GM19455 (cell line): ENCODE measurements at regions not wholly inside any gene's neighbourhood (a gene's known extent, or its start where the extent isn't known, plus 50 kb on each side); places are given as distances from the start of the nearest gene placed in this dataset.

Experiments
- ATAC-seq: cut with Tn5 transposase; IDR thresholded peaks from one replicate; pipeline ENCODE4 v1.9.1; 2021; ENCODE audit not compliant: unreplicated experiment

DNA sequence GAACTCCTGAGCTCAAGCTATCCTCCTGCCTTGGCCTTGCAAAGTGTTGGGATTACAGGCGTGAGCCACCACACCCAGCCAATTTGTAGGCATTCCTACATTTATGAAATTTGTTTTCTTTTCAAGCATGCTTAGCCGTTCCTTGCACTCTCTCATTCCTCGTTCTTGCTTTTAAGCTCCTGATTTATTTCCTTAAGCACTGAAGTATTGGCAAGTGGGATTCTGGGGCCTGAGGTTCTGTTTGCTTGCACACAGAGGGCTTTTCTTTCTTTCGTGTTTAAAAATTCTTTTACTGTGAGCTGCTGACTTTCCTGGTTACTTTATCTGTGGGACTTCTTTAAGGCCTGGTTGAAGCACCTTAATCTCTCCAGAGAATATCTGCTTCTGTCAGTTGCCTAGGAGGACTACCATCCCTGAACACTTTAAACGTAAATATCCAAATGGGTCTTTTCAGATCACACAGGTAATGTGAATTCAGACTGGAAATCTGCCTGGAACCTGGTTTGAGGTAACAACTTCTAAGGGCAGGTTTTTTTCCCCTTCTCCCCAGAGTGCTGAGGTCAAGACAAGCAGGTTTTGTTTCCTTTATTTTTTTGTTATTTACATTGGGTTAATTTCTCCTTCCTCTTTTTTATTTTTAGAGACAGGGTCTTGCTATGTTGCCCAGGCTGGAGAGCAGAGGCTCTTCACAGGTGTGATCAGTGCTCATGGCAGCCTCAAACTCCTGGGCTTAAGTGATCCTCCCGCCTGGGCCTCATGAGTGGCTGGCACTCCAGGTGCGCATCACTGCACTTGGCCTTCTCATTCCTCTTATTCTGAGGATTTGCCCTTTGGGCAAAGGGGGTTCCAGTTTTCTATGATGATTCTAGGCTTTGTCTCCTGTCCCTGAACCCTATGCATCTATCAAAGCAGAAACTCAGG is 102.9 kb downstream of the PFKFB3 start:
- ATAC-seq, result no peak

DNA sequence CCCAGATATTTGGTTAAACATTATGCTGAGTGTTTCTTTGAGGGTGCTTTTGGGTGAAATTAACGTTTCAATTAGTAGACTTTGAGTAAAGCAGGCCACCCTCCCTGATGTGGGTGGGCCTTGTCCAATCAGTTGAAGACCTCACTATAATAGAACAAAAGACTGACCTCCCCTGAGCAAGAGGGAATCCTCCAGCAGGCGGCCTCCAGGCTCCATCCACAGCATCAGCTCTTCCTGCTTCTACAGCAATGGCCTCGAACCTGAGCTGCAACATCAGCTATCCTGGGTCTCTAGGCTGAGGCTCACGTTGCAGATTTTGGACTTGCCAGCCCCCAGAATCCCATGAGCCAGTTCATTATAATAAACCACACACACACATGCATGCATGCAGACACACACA is 104.2 kb downstream of the PFKFB3 start:
- no peak for ATAC-seq

DNA sequence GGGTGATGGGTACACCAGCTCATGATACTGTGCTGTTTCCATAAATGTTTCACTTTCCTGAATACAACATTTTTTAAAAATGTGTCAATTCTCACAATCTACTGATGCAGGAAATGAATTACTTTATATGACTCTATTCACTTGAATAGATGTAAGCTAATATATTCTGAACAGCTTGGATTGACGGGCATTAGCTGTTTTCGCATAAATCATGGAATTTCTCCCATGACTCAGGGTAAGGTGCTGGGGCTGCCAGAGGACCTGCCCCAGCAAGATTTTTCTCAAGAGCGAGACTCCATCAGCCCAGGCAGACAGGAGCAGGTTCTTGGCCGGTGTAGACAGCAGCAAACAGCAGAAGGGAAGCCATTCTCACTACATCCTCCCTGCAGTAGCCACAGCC is 107.1 kb downstream of the PFKFB3 start:
- ATAC-seq, result no peak

GRCh38 chr10:6310977-6311376 is 108.2 kb downstream of the PFKFB3 start:
- ATAC-seq, result no peak

DNA sequence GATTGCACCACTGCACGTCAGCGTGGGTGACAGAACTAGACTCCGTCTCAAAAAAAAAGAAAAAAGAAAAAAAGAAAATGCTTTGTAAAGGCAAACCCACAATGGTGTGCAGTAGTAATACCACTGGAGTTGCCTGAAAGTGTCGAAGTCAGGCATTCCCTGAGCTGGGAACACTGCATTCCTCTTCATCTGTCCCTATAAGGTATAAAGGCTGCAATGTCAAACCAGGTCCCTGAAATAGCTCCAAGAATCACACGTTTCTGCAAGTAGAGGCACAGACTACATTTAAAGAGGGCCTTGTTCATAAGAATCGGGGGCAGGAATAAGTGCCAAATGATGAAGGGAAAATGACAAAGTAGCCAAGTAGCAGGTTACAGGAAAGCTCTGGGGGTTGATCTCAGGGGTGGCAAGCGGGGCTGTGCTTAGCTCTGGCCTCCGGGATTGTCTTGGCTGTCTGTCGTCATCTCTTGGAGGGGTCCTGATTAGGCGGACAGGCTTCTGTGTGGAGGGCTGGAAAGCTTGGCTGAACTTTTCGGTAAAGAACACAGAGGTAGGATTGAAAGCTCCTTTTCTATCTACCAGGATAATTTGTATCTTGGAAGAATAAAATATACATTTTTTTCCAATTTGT is 109.1 kb downstream of the PFKFB3 start:
- ATAC-seq, result no peak

DNA sequence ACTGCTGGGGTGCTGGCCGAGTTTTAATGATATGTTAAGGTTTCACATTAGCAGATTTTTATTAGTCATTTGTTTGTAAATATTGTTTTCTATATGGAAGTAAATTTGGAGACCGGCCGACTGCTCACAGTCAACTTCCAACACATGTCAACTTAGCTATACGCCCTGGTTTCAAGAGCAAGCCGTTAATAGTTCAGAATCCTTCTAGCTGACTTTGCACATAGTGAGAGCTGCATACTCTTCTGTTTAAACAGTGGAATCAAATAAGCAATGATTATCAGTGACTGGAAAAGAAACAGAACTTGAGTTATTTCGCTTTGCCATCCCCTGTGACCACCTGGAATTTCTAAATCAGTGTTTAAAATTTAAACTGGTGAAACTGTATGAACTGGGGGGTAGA is 109.9 kb downstream of the PFKFB3 start:
- ATAC-seq, result no peak

- ATAC-seq, result no peak
Observed at GRCh38 chr10:6313111-6313895, 110.6 kb downstream of the PFKFB3 start.

- ATAC-seq, result no peak
Observed at GRCh38 chr10:6314620-6315205, 112.0 kb downstream of the PFKFB3 start.

- no peak for ATAC-seq
Observed at GRCh38 chr10:6319119-6319518, 116.4 kb downstream of the PFKFB3 start.

- ATAC-seq, result no peak
Observed at GRCh38 chr10:6320320-6321010, 117.7 kb downstream of the PFKFB3 start.

DNA sequence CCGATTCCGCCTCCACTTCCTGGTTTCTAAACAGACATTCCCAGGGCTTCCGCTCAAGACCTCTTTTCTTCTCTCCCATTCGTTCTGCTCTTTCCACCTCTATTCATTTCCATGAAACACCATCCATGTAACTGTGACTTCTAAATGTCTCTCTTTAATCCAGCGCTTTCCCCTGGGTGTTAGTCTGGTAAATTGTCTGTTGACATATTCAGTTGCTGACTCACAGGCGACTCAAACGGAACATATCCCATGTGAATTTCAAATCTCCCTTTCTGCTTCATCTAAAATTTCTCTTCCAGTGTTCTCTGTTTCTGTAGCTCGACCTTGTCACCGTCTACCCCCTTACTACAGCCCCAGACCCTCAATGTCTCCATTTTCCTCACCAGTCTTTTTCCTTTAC is 119.1 kb downstream of the PFKFB3 start:
- no peak for ATAC-seq

DNA sequence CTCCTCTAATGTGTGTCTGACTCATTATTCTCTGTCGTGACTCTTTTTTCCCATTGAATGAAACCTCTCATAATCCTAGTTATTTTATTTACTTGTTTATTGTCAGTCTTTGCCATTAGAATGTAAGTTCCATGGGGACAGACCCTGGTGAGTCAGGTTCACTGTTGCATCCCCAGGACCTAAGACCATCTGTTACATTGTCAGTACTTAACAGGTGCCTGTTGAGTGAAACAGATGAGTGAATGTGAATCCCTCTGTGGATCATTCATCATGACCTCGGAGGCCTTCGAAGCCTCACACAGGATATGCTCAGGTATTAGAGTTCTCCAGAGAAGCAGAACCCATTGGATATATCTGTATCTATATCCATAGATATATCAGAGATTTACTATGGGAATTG is 120.1 kb downstream of the PFKFB3 start:
- ATAC-seq, result no peak

- ATAC-seq, result no peak
Observed at GRCh38 chr10:6327961-6328698, 125.4 kb downstream of the PFKFB3 start.

- ATAC-seq, result no peak
Observed at GRCh38 chr10:6328699-6329423, 126.1 kb downstream of the PFKFB3 start.

DNA sequence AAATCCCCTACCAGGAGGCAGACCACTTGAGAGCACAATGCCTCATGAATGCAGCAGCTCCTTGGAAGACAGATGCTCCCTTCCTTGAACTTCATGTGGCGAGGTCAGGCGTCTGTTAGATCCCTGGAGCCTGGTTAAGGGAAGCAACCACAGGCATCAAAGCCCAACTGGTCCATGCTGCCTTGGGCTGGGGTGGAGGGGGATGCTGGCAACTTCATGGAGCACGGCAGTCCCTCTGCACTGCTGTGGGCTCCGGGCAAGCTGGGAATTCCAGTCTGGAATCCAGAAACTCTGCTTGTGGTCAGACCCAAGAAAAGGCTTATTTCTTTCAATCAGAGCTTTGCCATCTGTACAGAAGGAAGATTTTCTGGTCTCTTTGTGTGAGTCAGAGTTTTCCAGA is 130.4 kb downstream of the PFKFB3 start:
- ATAC-seq, result no peak

GRCh38 chr10:6333973-6334372 is 131.2 kb downstream of the PFKFB3 start:
- ATAC-seq, result no peak

- no peak for ATAC-seq
Observed at GRCh38 chr10:6336016-6336415, 133.3 kb downstream of the PFKFB3 start.

- no peak for ATAC-seq
Observed at GRCh38 chr10:6337382-6337781, 134.7 kb downstream of the PFKFB3 start.

DNA sequence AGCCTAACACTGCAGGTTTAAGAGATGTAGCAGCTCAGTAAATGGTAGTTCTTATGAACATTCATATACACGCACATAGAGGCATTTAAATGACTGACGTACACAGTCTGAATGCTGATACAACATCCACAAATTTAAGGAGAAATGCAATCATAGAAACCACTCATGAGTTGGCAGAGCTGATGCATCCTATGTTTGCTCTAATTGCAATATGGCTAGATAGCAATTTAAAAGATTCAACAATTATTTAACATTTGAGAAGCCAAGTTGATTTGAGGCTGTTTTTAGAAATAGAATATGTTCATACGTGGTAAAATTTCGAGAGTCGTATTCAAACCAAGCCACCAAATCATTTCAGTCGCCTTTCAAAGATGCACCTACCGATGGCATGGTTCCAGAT is 135.6 kb downstream of the PFKFB3 start:
- no peak for ATAC-seq
